HL-60/S4 (cell line): ENCODE measurements at regions not wholly inside any gene's neighbourhood (a gene's known extent, or its start where the extent isn't known, plus 50 kb on each side); places are given as distances from the start of the nearest gene placed in this dataset.

Source experiments
- in situ Hi-C: fragments of 300-500 bp; cut with MboI; formaldehyde crosslinking; loops from 2 replicates; pipeline ENCODE4 v1.14.3; 2022; ENCODE audit warnings: low sequenced_read_pairs

- in situ Hi-C loops: loop anchor here (25.0 kb wide), 1 partner anchor 901 kb away; no protein-coding TSS in a partner anchor
Observed at GRCh38 chr20:60210779-60211617, 252.8 kb downstream of the CDH26 start.

- in situ Hi-C loops: loop anchor here (25.0 kb wide), 1 partner anchor 900 kb away; no protein-coding TSS in a partner anchor
Observed at GRCh38 chr20:60211618-60212463, 253.6 kb downstream of the CDH26 start.

GRCh38 chr20:60212695-60213094 is 254.5 kb downstream of the CDH26 start:
- in situ Hi-C loops: loop anchor here (25.0 kb wide), 1 partner anchor 900 kb away; no protein-coding TSS in a partner anchor

- in situ Hi-C loops: loop anchor here (25.0 kb wide), 1 partner anchor 899 kb away; no protein-coding TSS in a partner anchor
Observed at GRCh38 chr20:60213126-60213893, 255.1 kb downstream of the CDH26 start.

- in situ Hi-C loops: loop anchor here (25.0 kb wide), 1 partner anchor 897 kb away; no protein-coding TSS in a partner anchor
Observed at GRCh38 chr20:60214901-60215815, 256.9 kb downstream of the CDH26 start.

- in situ Hi-C loops: loop anchor here (25.0 kb wide), 1 partner anchor 896 kb away; no protein-coding TSS in a partner anchor
Observed at GRCh38 chr20:60215816-60216730, 257.9 kb downstream of the CDH26 start.

- in situ Hi-C loops: loop anchor here (25.0 kb wide), 1 partner anchor 893 kb away; no protein-coding TSS in a partner anchor
Observed at GRCh38 chr20:60219231-60219630, 261.0 kb downstream of the CDH26 start.

GRCh38 chr20:60219984-60220562 is 261.9 kb downstream of the CDH26 start:
- in situ Hi-C loops: loop anchor here (25.0 kb wide), 1 partner anchor 892 kb away; no protein-coding TSS in a partner anchor

- in situ Hi-C loops: loop anchor here (25.0 kb wide), 1 partner anchor 892 kb away; no protein-coding TSS in a partner anchor
Observed at GRCh38 chr20:60220706-60221105, 262.5 kb downstream of the CDH26 start.

- in situ Hi-C loops: loop anchor here (25.0 kb wide), 1 partner anchor 891 kb away; no protein-coding TSS in a partner anchor
Observed at GRCh38 chr20:60221593-60221992, 263.4 kb downstream of the CDH26 start.

- in situ Hi-C loops: loop anchor here (25.0 kb wide), 1 partner anchor 890 kb away; no protein-coding TSS in a partner anchor
Observed at GRCh38 chr20:60222497-60222896, 264.3 kb downstream of the CDH26 start.

- in situ Hi-C loops: loop anchor here (25.0 kb wide), 1 partner anchor 889 kb away; no protein-coding TSS in a partner anchor
Observed at GRCh38 chr20:60223174-60223573, 265.0 kb downstream of the CDH26 start.

GRCh38 chr20:60224914-60225313 is 266.7 kb downstream of the CDH26 start:
- in situ Hi-C loops: loop anchor here (25.0 kb wide), 1 partner anchor 887 kb away; no protein-coding TSS in a partner anchor

GRCh38 chr20:60228255-60228654 is 270.0 kb downstream of the CDH26 start:
- in situ Hi-C loops: no loop called here

- in situ Hi-C loops: no loop called here
Observed at GRCh38 chr20:60232380-60232779, 274.2 kb downstream of the CDH26 start.

GRCh38 chr20:60233018-60233630 is 274.9 kb downstream of the CDH26 start:
- in situ Hi-C loops: no loop called here

- in situ Hi-C loops: no loop called here
Observed at GRCh38 chr20:60236613-60237012, 278.4 kb downstream of the CDH26 start.
